A549 (cell line): ENCODE measurements at regions not wholly inside any gene's neighbourhood (a gene's known extent, or its start where the extent isn't known, plus 50 kb on each side); places are given as distances from the start of the nearest gene placed in this dataset.

Experiments
- ATAC-seq, 2 experiments: fragments of 200-7000 bp in 1 of 2; fragments of >200 bp in 1 of 2; cut with Nextera tagmentation in 1 of 2; cut with Tn5 transposase in 1 of 2; 3 replicates each; pipeline versions ENCODE4 v1.8.0 to v1.9.1; 2018 to 2020; ENCODE audit warnings: mild to moderate bottlenecking in 1 of 2, moderate library complexity in 1 of 2
- CTCF ChIA-PET: fragments of 300-600 bp; sonication (Branson Sonifier 250); formaldehyde crosslinking; extraction: SDS; loops from one replicate; lab custom pipeline; 2021; ENCODE audit warnings: antibody characterized with exemption, inconsistent platforms; lab: Yijun Ruan, JAX
- POLR2A ChIA-PET: fragments of 350-600 bp; formaldehyde crosslinking; extraction: SDS; loops from one replicate; lab custom pipeline; 2021; ENCODE audit warnings: antibody characterized with exemption, inconsistent platforms; lab: Yijun Ruan, JAX
- DNase-seq, 2 experiments: peaks; one replicate each; pipeline versions ENCODE4 v3.0.0 to v3.0.0-alpha.2; 2011 to 2016; ENCODE audit warnings: low read depth in 1 of 2, low spot score in 1 of 2
- FAIRE-seq: peaks from 2 replicates; lab custom pipeline; 2011; peaks lifted over from hg19 to GRCh38; lab: Jason Lieb, UNC
- H3K27ac ChIP-seq, 2 experiments: fragments of >200 bp; sonication (Bioruptor Twin); formaldehyde crosslinking; 3 replicates each; pipeline ENCODE4 v1.5.1; 2016 to 2017
- H3K4me1 ChIP-seq: fragments of >200 bp; sonication (Bioruptor Twin); formaldehyde crosslinking; 3 replicates; pipeline ENCODE4 v1.6.1; 2016
- H3K4me2 ChIP-seq: fragments of >200 bp; sonication (Bioruptor Twin); formaldehyde crosslinking; 3 replicates; pipeline ENCODE4 v1.6.1; 2016
- H3K4me3 ChIP-seq: fragments of >200 bp; sonication (Bioruptor Twin); formaldehyde crosslinking; 3 replicates; pipeline ENCODE4 v1.5.1; 2016
- H3K9me3 ChIP-seq: fragments of >200 bp; sonication (Bioruptor Twin); formaldehyde crosslinking; 3 replicates; pipeline ENCODE4 v1.6.1; 2016
- BCL3 ChIP-seq: fragments of >200 bp; sonication (Bioruptor Twin); formaldehyde crosslinking; IDR thresholded peaks from 3 replicates; pipeline ENCODE4 v1.6.1; 2016
- BHLHE40 ChIP-seq: IDR thresholded peaks from 2 replicates; pipeline ENCODE4 v1.6.1; 2012; ENCODE audit warnings: low read depth, low read length, inconsistent platforms
- CBX8 ChIP-seq: fragments of 200-600 bp; sonication (generic); IDR thresholded peaks from 2 replicates; pipeline ENCODE4 v1.6.1; 2016
- CEBPB ChIP-seq, 2 experiments: fragments of >200 bp in 1 of 2; sonication (Bioruptor Twin) in 1 of 2; formaldehyde crosslinking in 1 of 2; IDR thresholded peaks; 2 replicates each; pipeline ENCODE4 v1.6.1; 2012 to 2016
- CHD2 ChIP-seq: fragments of 150-350 bp; IDR thresholded peaks from 2 replicates; pipeline ENCODE4 v1.6.1; 2014; ENCODE audit warnings: low read length; ENCODE audit not compliant: partially characterized antibody
- CHD4 ChIP-seq: fragments of 200-600 bp; sonication (generic); IDR thresholded peaks from 2 replicates; pipeline ENCODE4 v1.6.1; 2016; ENCODE audit warnings: antibody characterized with exemption, mild to moderate bottlenecking, borderline replicate concordance
- ELK1 ChIP-seq: fragments of 150-350 bp; IDR thresholded peaks from 2 replicates; pipeline ENCODE4 v1.6.1; 2014; ENCODE audit warnings: low read depth, mild to moderate bottlenecking, low read length
- FOXS1 ChIP-seq: fragments of 250-450 bp; sonication (Bioruptor Pico); IDR thresholded peaks from 2 replicates; pipeline ENCODE4 v1.5.0; 2020; ENCODE audit warnings: mild to moderate bottlenecking, moderate library complexity
- HES2 ChIP-seq: fragments of >200 bp; sonication (Bioruptor Twin); formaldehyde crosslinking; IDR thresholded peaks from 2 replicates; pipeline ENCODE4 v1.6.1; 2016
- HEYL ChIP-seq: fragments of 250-450 bp; sonication (Bioruptor Pico); IDR thresholded peaks from 2 replicates; pipeline ENCODE4 v1.8.0; 2021; ENCODE audit warnings: mild to moderate bottlenecking, moderate library complexity
- HMGXB4 ChIP-seq: fragments of 250-450 bp; sonication (Bioruptor Pico); IDR thresholded peaks from 2 replicates; pipeline ENCODE4 v1.5.0; 2021; ENCODE audit warnings: mild to moderate bottlenecking, moderate library complexity, borderline replicate concordance
- HOXA7 ChIP-seq: fragments of 250-450 bp; sonication (Bioruptor Pico); IDR thresholded peaks from 2 replicates; pipeline ENCODE4 v1.5.0; 2020; ENCODE audit warnings: mild to moderate bottlenecking, moderate library complexity
- JUNB ChIP-seq: fragments of >200 bp; sonication (Bioruptor Twin); formaldehyde crosslinking; IDR thresholded peaks from 2 replicates; pipeline ENCODE4 v1.6.1; 2016
- KDM1A ChIP-seq: fragments of 200-600 bp; sonication (generic); IDR thresholded peaks from 2 replicates; pipeline ENCODE4 v1.6.1; 2016; ENCODE audit warnings: low read depth, mild to moderate bottlenecking
- NR3C1 ChIP-seq: fragments of >200 bp; sonication (Bioruptor Twin); formaldehyde crosslinking; IDR thresholded peaks from 3 replicates; pipeline ENCODE4 v1.6.1; 2017
- RCOR1 ChIP-seq: fragments of 150-350 bp; IDR thresholded peaks from 2 replicates; pipeline ENCODE4 v1.6.1; 2014; ENCODE audit warnings: antibody characterized with exemption, low read length, low read depth
- RFX5 ChIP-seq: fragments of 450-650 bp; IDR thresholded peaks from 2 replicates; pipeline ENCODE4 v1.7.1; 2014; ENCODE audit warnings: antibody characterized with exemption, mild to moderate bottlenecking, moderate library complexity
- RNF2 ChIP-seq: fragments of 200-600 bp; sonication (generic); IDR thresholded peaks from 2 replicates; pipeline ENCODE4 v1.6.1; 2016; ENCODE audit warnings: low read depth, mild to moderate bottlenecking, antibody characterized with exemption, moderate library complexity, borderline replicate concordance
- SMC3 ChIP-seq: fragments of >200 bp; sonication (Bioruptor Twin); formaldehyde crosslinking; IDR thresholded peaks from 3 replicates; pipeline ENCODE4 v1.6.1; 2018; ENCODE audit warnings: inconsistent platforms
- TFCP2L1 ChIP-seq: fragments of 250-450 bp; sonication (Bioruptor Pico); IDR thresholded peaks from 2 replicates; pipeline ENCODE4 v1.5.0; 2021; ENCODE audit warnings: mild to moderate bottlenecking
- TP53 ChIP-seq: fragments of 250-450 bp; sonication (Bioruptor Pico); IDR thresholded peaks from 2 replicates; pipeline ENCODE4 v1.5.0; 2021; ENCODE audit warnings: mild to moderate bottlenecking, moderate library complexity
- ZC3H11A ChIP-seq: fragments of 450-650 bp; IDR thresholded peaks from 2 replicates; pipeline ENCODE4 v1.6.1; 2014; ENCODE audit warnings: antibody characterized with exemption, mild to moderate bottlenecking
- WGBS: methylation state at CpG from one replicate; pipeline ENCODE4 v1.1.6; 2017; ENCODE audit errors: missing lambda C conversion rate; 5-methylcytosine and 5-hydroxymethylcytosine counted together

- ChIA-PET CTCF (no interaction called here), POLR2A (no interaction called here)
- no peaks in the 10 kb centered on the region for H3K4me1 ChIP-seq
- WGBS = 25% methylated on average over 6 of the region's 6 CpGs
- H3K27ac ChIP-seq = no peak overlapping the region
- no peak for ATAC-seq
- no peaks in the 10 kb centered on the region for H3K9me3 ChIP-seq
- TF ChIP-seq SMC3 (no peak), HOXA7 (CRISPR knock-in tag) (no peak), FOXS1 (no peak), CHD2 (no peak), TP53 (no peak), CEBPB (IDR thresholded peaks at IDR 0.05) (no peak), HES2 (no peak), TFCP2L1 (CRISPR knock-in tag) (no peak), BCL3 (no peak), RFX5 (no peak), ELK1 (no peak), HEYL (no peak), NR3C1 (no peak), BHLHE40 (no peak), CHD4 (no peak)
- no peak for DNase-seq
- no peak overlapping the region for H3K4me3 ChIP-seq
- no peak overlapping the region for H3K4me2 ChIP-seq
- no peak for FAIRE-seq
These were observed 326.9 kb upstream of the CTNNB1 start for GRCh38 chr3:40872258-40872920.

- DNase-seq (no peak), FAIRE-seq (no peak), ATAC-seq (no peak)
- ChIA-PET POLR2A (no interaction called here), CTCF (no interaction called here)
- Histone ChIP-seq H3K9me3 (no peaks in the 10 kb centered on the region), H3K4me1 (no peaks in the 10 kb centered on the region), H3K4me3 (no peak overlapping the region), H3K4me2 (no peak overlapping the region), H3K27ac (no peak overlapping the region)
- WGBS = 85% methylated on average over 2 of the region's 2 CpGs
- TF ChIP-seq RCOR1 (no peak), HEYL (no peak), JUNB (no peak), HMGXB4 (no peak), RNF2 (no peak), CBX8 (no peak), KDM1A (no peak), ZC3H11A (no peak)
These were observed 325.8 kb upstream of the CTNNB1 start for GRCh38 chr3:40873476-40873875.
